ENCODE measurements at regions not wholly inside any gene's neighbourhood (a gene's known extent, or its start where the extent isn't known, plus 50 kb on each side); places are given as distances from the start of the nearest gene placed in this dataset.

DNA sequence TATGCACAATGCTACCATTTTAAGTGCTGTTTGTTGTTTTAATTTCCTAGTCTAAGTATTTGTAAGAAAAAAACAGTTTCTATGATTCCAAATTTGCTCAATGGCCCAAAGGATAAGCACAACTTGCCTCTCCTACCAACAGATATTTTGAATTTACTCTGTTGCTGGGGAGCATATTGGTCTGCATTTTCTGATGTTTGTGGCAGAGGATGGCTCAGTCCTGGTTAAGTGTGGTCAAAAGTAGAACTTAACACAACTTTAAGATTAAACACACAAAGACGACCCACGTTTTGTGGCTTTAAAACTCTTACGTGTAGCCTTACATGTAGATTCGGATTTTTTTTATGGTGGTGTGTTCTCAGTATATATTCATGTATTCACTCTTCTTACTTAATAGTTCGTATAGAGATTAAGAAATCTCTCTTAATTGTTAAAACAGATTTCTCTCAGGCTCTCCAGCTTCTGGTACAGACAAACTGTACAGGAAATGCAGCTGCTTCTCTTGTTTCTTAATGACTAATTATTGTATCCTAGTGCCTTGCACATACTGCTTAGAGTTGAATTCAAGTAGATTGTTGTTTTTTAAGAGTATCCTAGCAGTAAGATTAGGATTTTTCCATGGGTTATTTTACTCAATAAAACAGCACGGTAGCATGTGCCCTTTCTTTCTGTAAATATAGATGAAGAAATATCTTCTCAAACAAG lies 86.2 kb downstream of the GPR85 start:
- H3K27me3 ChIP-seq (ENCODE audit: control insufficient read depth in 2 of 2, insufficient read depth in 2 of 2, low read length in 2 of 2), result no peaks in the 10 kb centered on the region
- H3K27ac ChIP-seq (ENCODE audit: low read depth in 2 of 2, low read length in 2 of 2), result no peak overlapping the region
- H3K36me3 ChIP-seq (ENCODE audit: control insufficient read depth in 2 of 2, insufficient read depth in 2 of 2, low read length in 2 of 2), result no peaks in the 10 kb centered on the region
- no peaks in the 10 kb centered on the region for H3K4me1 ChIP-seq (ENCODE audit: control insufficient read depth in 2 of 2, insufficient read depth in 2 of 2, low read length in 2 of 2)
- no peak overlapping the region for H3K4me3 ChIP-seq (ENCODE audit: low read length in 2 of 2)
- H3K9me3 ChIP-seq (ENCODE audit: control insufficient read depth in 2 of 2, low read length in 2 of 2), result no peaks in the 10 kb centered on the region
- no peak overlapping the region for H3K9ac ChIP-seq (ENCODE audit: low read depth in 1 of 2, low read length in 2 of 2)

DNA sequence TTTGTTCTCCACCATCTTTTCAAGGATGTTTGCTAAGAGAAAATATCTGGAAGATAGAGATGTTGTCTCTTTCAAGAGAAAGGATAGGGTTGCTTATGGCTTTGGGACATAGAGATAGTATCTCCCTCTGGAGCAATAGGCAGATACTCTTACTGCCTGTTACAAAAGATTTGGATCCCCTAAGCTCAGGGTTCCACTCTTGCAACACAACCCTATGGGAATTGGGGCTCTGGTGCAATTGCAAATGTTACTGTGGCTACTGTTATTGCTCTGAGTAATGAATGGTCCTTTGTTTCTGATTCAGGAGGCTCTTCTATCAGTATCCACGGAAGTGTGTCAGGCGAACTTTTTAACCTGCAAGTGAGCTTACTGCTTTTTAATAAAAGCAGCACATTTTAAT lies 88.8 kb downstream of the GPR85 start:
- H3K36me3 ChIP-seq (ENCODE audit: control insufficient read depth in 2 of 2, insufficient read depth in 2 of 2, low read length in 2 of 2), result no peaks in the 10 kb centered on the region
- H3K9ac ChIP-seq (ENCODE audit: low read depth in 1 of 2, low read length in 2 of 2), result no peak overlapping the region
- H3K4me1 ChIP-seq (ENCODE audit: control insufficient read depth in 2 of 2, insufficient read depth in 2 of 2, low read length in 2 of 2), result no peaks in the 10 kb centered on the region
- H3K27ac ChIP-seq (ENCODE audit: low read depth in 2 of 2, low read length in 2 of 2), result no peak overlapping the region
- H3K9me3 ChIP-seq (ENCODE audit: control insufficient read depth in 2 of 2, low read length in 2 of 2), result no peaks in the 10 kb centered on the region
- H3K4me3 ChIP-seq (ENCODE audit: low read length in 2 of 2), result no peak overlapping the region
- H3K27me3 ChIP-seq (ENCODE audit: control insufficient read depth in 2 of 2, insufficient read depth in 2 of 2, low read length in 2 of 2), result no peaks in the 10 kb centered on the region

GRCh38 chr7:112996331-112996871 lies 90.2 kb downstream of the GPR85 start:
- Histone ChIP-seq H3K4me3 (ENCODE audit: low read length in 2 of 2) (no peak overlapping the region), H3K9ac (ENCODE audit: low read depth in 1 of 2, low read length in 2 of 2) (no peak overlapping the region), H3K36me3 (ENCODE audit: control insufficient read depth in 2 of 2, insufficient read depth in 2 of 2, low read length in 2 of 2) (no peaks in the 10 kb centered on the region), H3K27me3 (ENCODE audit: control insufficient read depth in 2 of 2, insufficient read depth in 2 of 2, low read length in 2 of 2) (no peaks in the 10 kb centered on the region), H3K27ac (ENCODE audit: low read depth in 2 of 2, low read length in 2 of 2) (no peak overlapping the region), H3K4me1 (ENCODE audit: control insufficient read depth in 2 of 2, insufficient read depth in 2 of 2, low read length in 2 of 2) (no peaks in the 10 kb centered on the region), H3K9me3 (ENCODE audit: control insufficient read depth in 2 of 2, low read length in 2 of 2) (no peaks in the 10 kb centered on the region)

- Histone ChIP-seq H3K9me3 (ENCODE audit: control insufficient read depth in 2 of 2, low read length in 2 of 2) (no peaks in the 10 kb centered on the region), H3K27ac (ENCODE audit: low read depth in 2 of 2, low read length in 2 of 2) (no peak overlapping the region), H3K36me3 (ENCODE audit: control insufficient read depth in 2 of 2, insufficient read depth in 2 of 2, low read length in 2 of 2) (no peaks in the 10 kb centered on the region), H3K4me3 (ENCODE audit: low read length in 2 of 2) (no peak overlapping the region), H3K27me3 (ENCODE audit: control insufficient read depth in 2 of 2, insufficient read depth in 2 of 2, low read length in 2 of 2) (no peaks in the 10 kb centered on the region), H3K9ac (ENCODE audit: low read depth in 1 of 2, low read length in 2 of 2) (no peak overlapping the region), H3K4me1 (ENCODE audit: control insufficient read depth in 2 of 2, insufficient read depth in 2 of 2, low read length in 2 of 2) (no peaks in the 10 kb centered on the region)
Observed at GRCh38 chr7:112995059-112995824, 91.4 kb downstream of the GPR85 start.

DNA sequence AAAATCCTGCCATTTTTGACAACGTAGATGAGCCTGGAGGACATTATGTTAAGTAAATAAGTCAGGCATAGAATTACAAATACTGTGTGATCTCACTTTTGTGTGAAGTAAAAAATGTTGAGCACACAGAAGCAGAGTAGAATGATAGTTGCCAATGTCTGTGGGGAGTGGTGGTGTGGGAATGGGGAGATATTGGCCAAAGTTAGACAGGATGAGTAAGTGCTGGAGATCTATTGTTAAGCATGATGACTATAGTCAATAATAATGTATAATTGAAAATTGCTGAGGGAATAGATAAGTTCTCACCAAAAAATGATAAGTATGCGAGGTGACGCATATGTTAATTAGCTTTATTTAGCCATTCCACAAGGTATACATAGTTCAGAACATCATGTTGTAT lies 92.0 kb downstream of the GPR85 start:
- H3K27me3 ChIP-seq (ENCODE audit: control insufficient read depth in 2 of 2, insufficient read depth in 2 of 2, low read length in 2 of 2), result no peaks in the 10 kb centered on the region
- H3K9ac ChIP-seq (ENCODE audit: low read depth in 1 of 2, low read length in 2 of 2), result no peak overlapping the region

GRCh38 chr7:112990624-112991023 lies 96.0 kb downstream of the GPR85 start:
- H3K27ac ChIP-seq (ENCODE audit: low read depth in 2 of 2, low read length in 2 of 2), result no peak overlapping the region
- H3K9me3 ChIP-seq (ENCODE audit: control insufficient read depth in 2 of 2, low read length in 2 of 2), result no peaks in the 10 kb centered on the region
- no peaks in the 10 kb centered on the region for H3K4me1 ChIP-seq (ENCODE audit: control insufficient read depth in 2 of 2, insufficient read depth in 2 of 2, low read length in 2 of 2)
- no peaks in the 10 kb centered on the region for H3K27me3 ChIP-seq (ENCODE audit: control insufficient read depth in 2 of 2, insufficient read depth in 2 of 2, low read length in 2 of 2)
- H3K4me3 ChIP-seq (ENCODE audit: low read length in 2 of 2), result no peak overlapping the region
- H3K9ac ChIP-seq (ENCODE audit: low read depth in 1 of 2, low read length in 2 of 2), result no peak overlapping the region
- no peaks in the 10 kb centered on the region for H3K36me3 ChIP-seq (ENCODE audit: control insufficient read depth in 2 of 2, insufficient read depth in 2 of 2, low read length in 2 of 2)

More for the DNA sequence above, 92.0 kb downstream of the GPR85 start:
- Histone ChIP-seq H3K27ac (ENCODE audit: low read depth in 2 of 2, low read length in 2 of 2) (no peak overlapping the region), H3K9me3 (ENCODE audit: control insufficient read depth in 2 of 2, low read length in 2 of 2) (no peaks in the 10 kb centered on the region), H3K4me3 (ENCODE audit: low read length in 2 of 2) (no peak overlapping the region), H3K4me1 (ENCODE audit: control insufficient read depth in 2 of 2, insufficient read depth in 2 of 2, low read length in 2 of 2) (no peaks in the 10 kb centered on the region), H3K36me3 (ENCODE audit: control insufficient read depth in 2 of 2, insufficient read depth in 2 of 2, low read length in 2 of 2) (no peaks in the 10 kb centered on the region)

DNA sequence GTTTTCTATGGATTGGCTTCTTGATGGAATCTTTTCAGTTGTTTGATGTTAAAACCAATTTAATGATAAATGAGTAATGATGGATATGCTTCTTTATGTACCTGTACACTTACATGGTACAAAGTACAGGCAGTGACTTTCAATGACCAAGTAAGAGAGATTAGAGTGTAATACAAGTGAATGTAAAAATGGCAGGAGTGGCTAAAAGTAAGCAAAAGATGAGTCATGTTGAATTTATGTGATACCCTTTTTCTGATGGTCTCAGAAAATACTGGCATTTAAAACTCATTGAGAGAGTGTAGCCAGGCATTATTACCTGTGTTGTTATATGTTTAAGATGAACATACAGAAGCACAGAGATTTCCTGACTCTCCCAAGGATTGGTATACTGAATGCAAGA lies 97.1 kb downstream of the GPR85 start:
- Histone ChIP-seq H3K27me3 (ENCODE audit: control insufficient read depth in 2 of 2, insufficient read depth in 2 of 2, low read length in 2 of 2) (no peaks in the 10 kb centered on the region), H3K27ac (ENCODE audit: low read depth in 2 of 2, low read length in 2 of 2) (no peak overlapping the region), H3K9me3 (ENCODE audit: control insufficient read depth in 2 of 2, low read length in 2 of 2) (no peaks in the 10 kb centered on the region), H3K9ac (ENCODE audit: low read depth in 1 of 2, low read length in 2 of 2) (no peak overlapping the region), H3K4me1 (ENCODE audit: control insufficient read depth in 2 of 2, insufficient read depth in 2 of 2, low read length in 2 of 2) (no peaks in the 10 kb centered on the region), H3K36me3 (ENCODE audit: control insufficient read depth in 2 of 2, insufficient read depth in 2 of 2, low read length in 2 of 2) (no peaks in the 10 kb centered on the region), H3K4me3 (ENCODE audit: low read length in 2 of 2) (no peak overlapping the region)

GRCh38 chr7:112987171-112987570 lies 99.5 kb downstream of the GPR85 start:
- Histone ChIP-seq H3K27ac (ENCODE audit: low read depth in 2 of 2, low read length in 2 of 2) (no peak overlapping the region), H3K9ac (ENCODE audit: low read depth in 1 of 2, low read length in 2 of 2) (no peak overlapping the region)

DNA sequence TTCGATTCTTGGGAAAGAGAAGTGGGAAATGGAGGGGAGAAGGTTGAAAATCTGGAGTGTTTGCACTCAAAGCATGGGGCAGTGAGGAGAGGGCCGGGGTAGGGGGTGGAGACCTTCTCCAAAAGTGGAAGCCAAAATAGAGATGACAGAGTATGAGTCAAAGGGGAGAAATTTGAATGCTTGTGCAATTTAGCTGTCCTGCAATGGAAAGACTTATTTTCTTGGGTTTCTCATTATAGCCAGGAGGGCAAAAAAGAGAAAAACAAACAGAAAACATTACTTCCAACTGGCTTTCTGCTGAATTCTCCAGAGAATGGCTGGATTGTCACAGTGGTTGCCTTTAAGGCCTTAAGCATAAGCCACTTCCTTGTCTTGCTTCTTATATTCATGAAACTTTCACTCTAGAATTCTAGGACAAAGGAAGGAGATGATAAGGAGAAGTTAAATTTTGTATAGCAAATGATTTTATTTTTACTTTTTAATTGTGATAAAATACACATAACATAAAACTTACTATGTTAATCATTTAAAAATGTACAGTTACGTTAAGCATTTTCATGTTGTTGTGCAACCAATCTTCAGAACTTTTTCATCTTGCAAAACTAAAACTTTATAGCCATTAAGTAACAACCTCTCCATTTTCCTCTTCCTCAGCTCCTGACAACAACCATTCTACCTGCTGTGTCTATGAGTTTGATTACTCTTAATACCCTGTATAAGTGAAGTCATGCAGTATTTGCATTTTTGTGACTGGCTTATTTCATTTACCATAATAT lies 100.2 kb downstream of the GPR85 start:
- Histone ChIP-seq H3K36me3 (ENCODE audit: control insufficient read depth in 2 of 2, insufficient read depth in 2 of 2, low read length in 2 of 2) (no peaks in the 10 kb centered on the region), H3K9ac (ENCODE audit: low read depth in 1 of 2, low read length in 2 of 2) (no peak overlapping the region), H3K4me3 (ENCODE audit: low read length in 2 of 2) (no peak overlapping the region), H3K27ac (ENCODE audit: low read depth in 2 of 2, low read length in 2 of 2) (no peak overlapping the region), H3K27me3 (ENCODE audit: control insufficient read depth in 2 of 2, insufficient read depth in 2 of 2, low read length in 2 of 2) (no peaks in the 10 kb centered on the region), H3K4me1 (ENCODE audit: control insufficient read depth in 2 of 2, insufficient read depth in 2 of 2, low read length in 2 of 2) (no peaks in the 10 kb centered on the region), H3K9me3 (ENCODE audit: control insufficient read depth in 2 of 2, low read length in 2 of 2) (no peaks in the 10 kb centered on the region)

More at GRCh38 chr7:112987171-112987570, 99.5 kb downstream of the GPR85 start:
- Histone ChIP-seq H3K4me1 (ENCODE audit: control insufficient read depth in 2 of 2, insufficient read depth in 2 of 2, low read length in 2 of 2) (no peaks in the 10 kb centered on the region), H3K36me3 (ENCODE audit: control insufficient read depth in 2 of 2, insufficient read depth in 2 of 2, low read length in 2 of 2) (no peaks in the 10 kb centered on the region), H3K9me3 (ENCODE audit: control insufficient read depth in 2 of 2, low read length in 2 of 2) (no peaks in the 10 kb centered on the region), H3K27me3 (ENCODE audit: control insufficient read depth in 2 of 2, insufficient read depth in 2 of 2, low read length in 2 of 2) (no peaks in the 10 kb centered on the region), H3K4me3 (ENCODE audit: low read length in 2 of 2) (no peak overlapping the region)
